HG02759 (cell line): ENCODE measurements at regions not wholly inside any gene's neighbourhood (a gene's known extent, or its start where the extent isn't known, plus 50 kb on each side); places are given as distances from the start of the nearest gene placed in this dataset.
"Not testable (repeated sequence)": the region's sequence is repeated elsewhere in the genome, so short reads cannot be mapped to it uniquely, and the experiment has no call there.

Experiments
- ATAC-seq: cut with Tn5 transposase; IDR thresholded peaks from one replicate; pipeline ENCODE4 v1.9.1; 2021; ENCODE audit warnings: mild to moderate bottlenecking, moderate library complexity; ENCODE audit not compliant: unreplicated experiment

DNA sequence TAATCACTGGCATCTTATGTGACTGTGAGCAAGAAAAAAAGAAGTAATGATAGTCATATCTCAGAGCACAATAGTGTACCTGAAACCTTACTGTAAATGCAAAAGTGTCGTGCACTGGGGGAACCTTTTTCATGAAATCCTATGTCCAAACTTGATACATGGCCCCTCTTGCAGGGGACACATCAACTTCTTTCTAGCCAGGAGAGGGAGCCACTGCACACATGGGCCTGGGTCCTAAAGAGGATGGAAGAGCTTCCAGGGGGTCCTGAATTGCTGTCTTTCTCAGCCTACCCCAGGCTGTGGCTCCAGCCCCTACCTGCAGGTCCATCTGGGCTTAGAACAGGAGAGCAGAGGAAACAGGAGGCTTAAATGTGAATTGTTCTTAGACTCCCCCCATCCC is 165.7 kb downstream of the SOD2 start:
- ATAC-seq = no peak

DNA sequence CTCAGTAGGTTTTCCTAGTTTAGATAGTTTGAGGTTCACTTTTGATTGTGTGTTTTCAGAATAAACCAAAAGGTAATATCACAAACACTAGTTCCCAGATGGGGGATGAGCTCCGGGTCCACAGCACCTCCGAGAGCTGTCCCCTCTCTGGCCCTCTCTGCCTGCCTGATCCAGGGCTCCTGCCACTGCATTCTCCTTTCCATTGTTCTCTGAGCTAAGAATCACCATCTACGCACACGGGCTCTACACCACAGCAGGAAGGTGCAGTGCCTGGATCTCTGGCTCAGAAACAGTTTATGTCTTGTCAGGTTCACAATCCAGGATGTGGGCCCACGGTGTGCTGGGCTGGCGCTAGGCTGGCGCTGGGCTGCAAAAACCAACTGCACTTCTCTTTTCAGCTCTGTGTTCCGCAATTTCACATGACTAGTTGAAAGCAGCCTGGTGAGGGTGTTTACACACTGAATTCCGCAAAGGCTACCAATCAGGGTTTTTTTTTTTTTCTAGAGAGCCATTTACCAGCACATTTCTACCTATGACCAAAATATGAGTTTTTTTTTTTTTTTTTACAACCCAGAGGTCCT is 167.5 kb downstream of the SOD2 start:
- ATAC-seq = no peak

DNA sequence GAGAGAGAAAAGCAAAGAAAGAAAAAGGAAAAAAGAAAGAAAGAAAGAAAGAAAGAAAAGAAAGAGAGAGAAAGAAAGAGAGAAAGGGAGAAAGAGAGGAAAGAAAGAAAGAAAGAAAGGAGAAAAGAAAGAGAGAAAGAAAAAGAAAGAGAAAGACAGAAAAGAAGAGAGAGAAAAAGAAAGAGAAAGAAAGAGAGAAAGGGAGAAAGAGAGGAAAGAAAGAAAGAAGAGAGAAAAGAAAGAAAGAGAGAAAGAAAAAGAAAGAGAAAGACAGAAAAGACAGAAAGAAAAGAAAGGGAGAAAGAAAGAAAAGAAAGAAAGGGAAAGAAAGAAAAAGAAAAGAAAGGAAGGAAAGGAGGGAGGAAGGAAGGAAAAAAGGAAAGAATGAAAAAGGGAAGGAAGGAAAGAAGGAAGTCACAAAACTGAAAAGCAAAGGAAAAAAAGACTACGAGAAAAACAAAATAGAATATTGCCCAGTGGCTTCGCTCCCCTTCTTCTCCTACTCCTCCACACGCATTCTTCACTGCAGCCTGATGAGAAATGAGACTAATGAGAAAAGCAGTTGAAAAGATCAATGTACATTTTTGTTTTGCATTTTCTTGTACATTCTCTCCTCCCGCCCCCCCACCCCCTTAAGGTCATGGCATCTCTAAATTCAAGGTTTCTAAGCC is 170.0 kb downstream of the SOD2 start:
- no peak for ATAC-seq

DNA sequence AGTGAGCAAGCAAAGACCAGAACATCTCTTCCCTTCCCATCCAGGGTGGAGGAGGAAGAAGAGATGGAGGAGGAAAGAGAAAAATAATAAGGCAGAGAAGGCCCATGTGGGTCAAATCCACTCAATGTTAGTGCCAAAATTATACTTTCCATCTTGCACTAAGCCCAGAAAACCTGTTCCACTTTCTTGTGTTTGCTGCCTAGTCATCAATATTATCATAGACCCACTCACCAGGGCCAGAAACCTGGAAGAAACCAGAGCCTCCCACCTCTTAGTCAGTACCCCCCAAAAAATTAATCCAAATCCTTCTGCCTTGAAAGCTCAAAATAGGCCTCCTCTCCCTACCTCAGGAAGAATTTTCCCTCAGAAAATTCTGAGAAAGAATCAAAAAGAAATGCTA is 171.1 kb downstream of the SOD2 start:
- ATAC-seq = no peak

DNA sequence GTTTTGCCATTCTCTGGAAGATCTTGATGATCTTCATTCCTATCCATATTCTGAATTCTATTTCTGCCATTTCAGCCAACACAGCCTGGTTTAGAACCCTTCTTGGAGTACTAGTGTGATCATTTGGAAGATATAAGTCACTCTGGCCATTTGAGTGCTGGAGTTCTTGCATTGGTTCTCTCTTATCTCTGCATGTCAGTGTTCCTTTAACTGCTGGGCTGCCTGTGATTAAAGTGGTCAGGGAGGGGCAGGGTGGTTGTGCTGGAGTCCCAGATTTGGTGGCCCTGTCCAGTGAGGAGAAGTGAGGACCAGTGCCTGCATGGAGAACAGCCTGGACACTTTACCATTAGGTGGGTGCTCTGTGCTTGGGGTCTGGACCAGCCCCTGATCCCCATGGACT is 173.0 kb downstream of the SOD2 start:
- ATAC-seq = no peak

DNA sequence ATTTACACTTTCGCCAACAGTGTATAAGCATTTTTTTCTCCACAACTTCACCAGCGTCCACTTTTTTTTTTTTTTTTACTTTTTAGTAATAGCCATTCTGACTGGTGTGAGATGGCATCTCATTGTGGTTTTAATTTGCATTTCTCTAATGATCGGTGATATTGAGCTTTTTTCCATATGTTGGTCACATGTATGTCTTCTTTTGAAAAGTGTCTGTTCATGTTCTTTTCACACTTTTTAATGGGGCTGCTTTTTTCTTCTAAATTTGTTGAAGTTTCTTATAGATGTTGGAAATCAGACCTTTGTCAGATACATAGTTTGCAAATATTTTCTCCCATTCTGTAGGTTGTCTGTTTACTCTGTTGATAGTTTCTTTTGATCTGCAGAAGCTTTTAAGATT is 177.2 kb downstream of the SOD2 start:
- not testable (repeated sequence) for ATAC-seq

DNA sequence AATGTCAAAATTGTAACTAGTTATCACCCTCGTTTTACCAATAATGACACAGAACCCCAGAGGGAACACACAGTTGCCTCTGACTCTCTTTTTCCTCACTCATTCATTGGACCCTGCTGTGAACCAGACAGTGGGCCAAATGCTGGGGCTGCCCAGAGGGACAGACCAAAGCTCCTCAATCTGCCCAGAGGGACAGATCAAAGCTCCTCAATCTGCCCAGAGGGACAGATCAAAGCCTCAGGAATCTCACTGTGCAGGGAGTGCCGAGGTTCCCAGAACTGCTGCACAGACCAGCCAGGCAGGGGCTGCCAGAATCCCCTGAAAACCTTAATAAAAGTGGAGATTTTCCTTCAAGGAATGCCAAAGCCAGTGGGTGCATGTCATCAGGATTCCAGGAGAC is 179.1 kb downstream of the SOD2 start:
- ATAC-seq = no peak

DNA sequence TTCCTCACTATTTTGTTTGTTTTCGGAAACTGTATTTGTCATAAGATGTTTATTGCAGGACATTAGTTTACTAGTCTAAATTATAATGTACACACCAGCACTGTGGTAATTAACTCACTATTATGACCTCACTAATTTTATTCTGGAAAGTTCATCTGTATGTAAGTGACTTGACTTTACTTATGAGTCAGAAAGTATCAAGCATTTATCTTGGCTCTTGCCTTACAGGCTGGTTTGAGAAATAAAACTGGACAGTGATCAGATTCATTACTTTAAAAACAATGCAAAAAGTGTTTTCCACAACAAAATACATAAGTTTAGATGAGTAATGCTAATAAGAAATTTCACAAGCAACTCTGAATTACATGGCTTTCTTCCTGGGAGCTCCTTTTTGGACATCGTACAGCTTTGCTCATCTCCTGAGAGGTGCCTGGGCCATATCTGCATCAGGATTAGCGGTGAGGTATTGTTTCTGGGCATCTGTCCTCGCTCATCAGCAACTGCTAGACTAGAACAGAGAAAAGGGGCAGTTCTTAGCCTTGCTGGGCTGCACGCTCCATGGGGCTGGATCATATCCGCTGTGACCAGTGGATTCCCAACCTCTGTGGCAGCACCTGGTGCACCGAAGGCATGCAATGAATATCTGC is 179.8 kb downstream of the SOD2 start:
- ATAC-seq = no peak

DNA sequence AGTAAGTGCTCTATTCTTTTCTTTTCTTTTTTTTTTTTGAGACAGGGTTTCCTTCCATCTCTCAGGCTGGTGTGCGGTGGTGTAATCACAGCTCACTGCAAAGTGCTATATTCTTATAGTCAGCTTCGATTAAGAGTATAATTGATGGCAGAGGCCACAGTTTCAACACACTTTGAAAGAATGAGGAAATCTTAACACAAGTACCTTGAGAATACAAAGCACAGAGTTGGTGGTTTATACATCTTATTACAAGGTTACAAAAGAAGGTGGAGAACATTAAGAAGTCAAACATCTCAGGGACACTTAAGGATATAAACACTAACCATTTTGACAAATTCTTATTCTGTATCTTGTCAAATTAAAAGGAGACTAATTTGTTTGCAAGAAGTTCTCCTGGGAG is 180.5 kb downstream of the SOD2 start:
- ATAC-seq = no peak

DNA sequence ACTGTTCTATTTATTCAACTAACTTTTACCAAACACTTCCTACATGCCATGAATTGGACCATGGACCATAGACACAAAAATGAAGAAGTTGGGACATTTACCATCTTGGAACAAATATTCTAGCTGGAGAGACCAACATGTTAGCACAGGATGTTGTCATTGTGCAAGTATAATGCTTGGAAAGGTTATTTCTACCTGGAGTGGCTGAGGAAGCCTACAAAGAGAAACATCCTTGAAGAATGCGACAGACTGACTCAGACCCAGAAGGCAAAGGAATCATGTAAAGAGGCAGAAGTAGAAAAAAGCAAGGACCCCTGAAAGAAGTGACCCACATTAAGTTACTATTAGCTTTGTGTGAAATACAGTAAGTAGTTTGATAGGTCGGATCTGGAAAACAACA is 180.9 kb downstream of the SOD2 start:
- ATAC-seq = no peak

DNA sequence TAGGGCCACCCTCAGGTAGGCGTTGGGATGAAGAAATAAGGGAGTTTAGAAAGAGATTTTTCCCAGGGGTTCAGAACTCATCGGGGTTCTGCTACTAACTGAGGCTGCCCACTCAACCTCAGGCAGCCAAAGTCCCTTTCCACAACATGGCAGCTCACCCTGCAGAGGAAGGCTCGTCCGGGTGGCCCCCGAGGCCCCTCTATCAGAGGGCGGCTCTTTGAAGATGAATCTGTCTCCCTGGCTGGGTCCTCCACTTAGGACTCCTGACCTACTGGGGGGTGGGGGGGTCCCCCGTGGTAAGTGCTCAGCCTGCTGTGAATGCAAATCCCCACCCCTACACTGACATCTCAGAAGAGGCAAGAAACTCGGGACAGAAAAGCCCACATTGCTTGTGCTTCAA is 182.9 kb downstream of the SOD2 start:
- no peak for ATAC-seq

DNA sequence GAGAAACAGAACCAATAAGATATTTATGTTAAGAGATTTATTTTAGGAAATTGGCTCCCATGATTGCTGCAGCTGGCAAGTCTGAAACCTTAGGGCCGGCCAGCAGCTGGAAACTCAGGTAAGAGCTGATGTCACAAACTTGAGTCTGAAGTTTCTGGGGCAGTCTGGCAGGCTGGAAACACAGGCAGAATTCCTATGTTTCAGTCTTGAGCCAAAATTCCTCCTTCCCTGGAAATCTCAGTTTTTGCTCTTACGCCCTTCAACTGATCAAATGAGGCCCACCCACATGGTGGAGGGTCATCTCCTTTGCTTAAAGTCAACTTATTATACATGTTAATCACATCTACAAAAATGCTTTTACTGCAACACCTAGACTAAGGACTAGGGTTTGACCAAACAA is 184.1 kb downstream of the SOD2 start:
- no peak for ATAC-seq

DNA sequence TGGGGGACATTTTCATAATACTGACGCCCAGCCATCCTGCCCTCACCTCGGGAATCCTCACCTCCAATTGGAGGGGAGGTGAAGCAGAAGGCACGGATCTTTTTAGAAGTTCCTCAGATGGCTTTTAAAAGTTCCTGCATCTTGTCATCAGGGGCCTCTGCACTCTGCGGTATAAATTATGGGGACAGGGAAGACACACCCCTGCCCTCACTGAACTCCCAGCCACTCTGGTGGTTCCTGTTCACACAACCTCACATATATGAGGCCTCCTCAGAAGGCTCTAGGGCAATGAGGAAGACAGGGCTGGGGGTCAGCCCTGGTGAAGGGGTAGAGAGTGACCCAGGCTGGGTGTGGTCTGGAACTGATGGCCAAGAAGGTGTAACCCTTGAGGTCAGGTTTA is 187.0 kb downstream of the SOD2 start:
- no peak for ATAC-seq

DNA sequence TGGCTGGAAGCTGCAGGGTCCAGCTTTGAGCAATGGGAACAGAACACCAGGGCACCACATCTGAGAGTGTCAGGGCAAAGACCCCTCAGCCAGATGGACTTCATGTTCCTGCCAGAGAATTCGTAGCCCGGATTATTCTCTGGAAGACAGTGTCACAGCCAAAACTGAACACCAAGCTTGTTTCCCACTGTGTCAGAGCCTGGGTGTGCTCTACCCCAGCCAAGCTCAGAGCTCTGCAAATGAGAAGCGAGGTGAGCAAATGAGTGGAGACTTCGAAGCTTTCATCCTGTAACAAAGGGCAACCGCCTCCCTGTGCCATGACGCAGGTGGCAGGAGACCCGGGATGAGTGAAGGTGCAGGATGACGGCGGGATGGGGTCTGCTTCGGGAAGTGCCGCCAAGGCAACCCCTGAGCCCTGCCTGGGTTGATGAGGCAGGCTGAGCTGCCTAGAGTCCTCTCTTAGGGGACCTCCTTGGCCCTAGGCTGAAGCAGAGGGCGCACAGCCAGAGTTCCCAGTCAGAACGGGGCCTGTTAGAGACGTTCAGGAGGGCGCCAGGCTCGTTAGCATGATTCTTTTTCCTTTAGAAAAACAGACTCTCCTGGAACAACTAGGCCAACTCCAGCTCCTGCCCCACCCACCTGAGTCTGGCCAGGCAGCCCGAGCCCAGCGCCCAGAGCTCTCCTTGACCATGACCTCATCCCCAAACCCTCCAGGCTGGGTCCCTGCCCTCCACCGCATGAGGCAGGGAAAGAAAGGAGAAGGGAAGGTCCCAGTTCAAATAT is 187.7 kb downstream of the SOD2 start:
- no peak for ATAC-seq

DNA sequence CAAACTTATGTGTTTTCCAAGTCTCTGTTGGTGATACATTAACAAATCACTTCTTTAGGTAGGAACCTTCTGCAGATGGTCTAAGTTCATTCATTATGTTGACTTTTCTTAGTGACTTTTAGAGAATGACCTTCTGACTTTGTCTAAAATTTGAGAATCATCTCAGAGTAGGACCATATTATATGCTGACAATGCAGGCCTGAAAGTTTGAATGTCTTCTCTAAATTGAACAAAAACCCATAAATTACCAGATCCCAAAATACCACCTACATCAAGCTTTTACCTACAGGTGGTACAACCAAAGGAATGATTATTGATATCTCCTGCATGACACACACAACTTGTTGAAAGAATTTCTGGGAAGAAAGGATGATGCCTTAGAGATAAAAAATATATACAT is 191.5 kb downstream of the SOD2 start:
- ATAC-seq = no peak

DNA sequence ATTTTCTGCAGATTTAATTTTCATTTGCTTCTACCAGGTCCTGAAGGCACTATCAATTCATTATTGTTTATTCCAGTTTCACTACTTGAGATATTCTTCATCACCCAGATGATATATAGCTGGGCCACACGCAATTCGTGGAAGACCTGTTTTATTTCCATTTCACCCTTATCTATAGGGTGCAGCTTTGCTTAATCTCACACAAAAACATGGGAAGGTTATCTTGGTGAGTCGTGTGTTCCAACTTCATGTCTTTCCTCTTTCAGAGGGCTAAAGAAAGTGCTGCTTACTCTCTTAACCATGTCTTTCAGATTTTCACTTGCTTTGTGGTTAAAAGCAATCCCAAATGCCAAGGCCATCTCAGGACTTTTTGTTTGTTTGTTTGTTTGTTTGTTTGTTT is 194.0 kb downstream of the SOD2 start:
- ATAC-seq = no peak

DNA sequence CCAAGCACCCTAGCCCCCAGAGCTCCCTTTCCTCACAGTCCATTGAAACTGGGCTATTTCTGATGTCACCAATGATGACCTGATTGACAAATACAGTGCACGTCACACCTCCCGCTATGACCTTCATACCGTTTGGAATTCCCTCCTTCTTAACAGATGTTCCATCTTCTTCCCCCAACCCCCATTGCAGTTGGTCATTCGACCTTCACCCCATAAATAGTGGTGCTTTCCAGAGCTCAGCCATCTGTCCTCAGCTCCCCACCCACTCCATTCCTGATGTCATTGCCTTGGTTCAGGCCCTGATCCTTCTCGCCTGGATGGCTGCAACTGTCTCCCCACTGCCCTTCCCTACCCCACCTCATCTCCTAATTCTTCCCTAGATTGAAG is 198.5 kb downstream of the SOD2 start:
- no peak for ATAC-seq

DNA sequence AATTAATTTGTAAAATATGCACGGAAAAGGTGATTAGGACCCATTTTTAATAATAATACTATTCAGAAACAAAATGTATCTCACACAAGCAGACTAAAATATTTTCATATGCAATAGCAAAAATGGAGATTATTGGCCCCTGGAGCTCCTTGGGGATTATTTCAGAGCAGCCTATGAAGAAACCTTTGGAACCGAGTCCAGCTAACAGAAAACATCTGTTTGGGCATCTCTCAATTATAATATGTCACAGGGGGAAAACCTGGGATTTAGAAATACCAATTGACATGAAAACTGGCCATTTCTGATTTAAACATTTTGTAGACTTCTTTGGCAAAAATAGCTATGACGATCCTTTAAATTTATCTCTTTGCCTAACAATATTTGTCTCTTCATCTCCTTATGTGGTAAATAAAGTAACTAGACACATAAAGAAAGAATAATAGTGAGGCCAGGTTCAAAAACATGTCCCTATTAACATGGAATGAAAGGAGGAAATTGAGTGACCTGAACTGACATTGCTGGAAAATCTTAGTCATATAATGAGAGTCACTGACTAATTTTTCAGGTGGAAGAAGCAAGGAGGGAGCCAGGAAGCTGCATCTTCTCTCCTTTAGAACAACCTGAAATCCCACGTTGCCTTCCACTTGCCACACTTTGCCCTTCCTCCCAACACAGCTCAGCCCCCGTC is 199.0 kb downstream of the SOD2 start:
- no peak for ATAC-seq

DNA sequence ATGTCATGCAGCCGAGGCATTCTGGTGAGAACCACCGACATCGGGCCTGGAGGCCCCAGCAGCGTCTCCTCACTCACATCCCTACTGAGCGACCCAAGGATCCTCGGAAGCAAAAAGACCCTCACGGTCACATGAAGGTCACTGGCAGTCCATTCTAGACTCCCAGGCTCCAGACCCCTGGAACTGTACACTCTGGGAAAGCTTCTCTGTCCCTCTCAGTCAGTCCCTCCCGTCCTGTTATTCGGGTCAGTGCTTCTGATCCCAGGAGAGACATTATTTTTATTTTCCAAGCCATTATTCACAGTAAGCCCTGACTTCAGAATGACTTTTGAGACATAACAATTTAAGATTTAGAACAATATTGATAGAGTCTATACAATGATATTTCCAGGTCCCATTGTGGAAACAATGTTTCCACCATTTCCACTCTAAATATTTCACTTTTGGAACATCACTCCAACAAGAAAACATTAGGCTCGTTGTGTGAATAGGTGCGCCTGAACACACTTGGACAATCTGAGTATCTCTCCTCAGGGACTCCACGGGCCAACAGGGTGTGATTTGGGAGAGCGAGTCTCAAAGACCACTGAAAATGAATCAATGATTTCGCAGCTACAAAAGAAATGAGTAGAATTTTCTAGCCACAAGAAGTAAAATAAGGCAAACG is 199.7 kb downstream of the SOD2 start:
- no peak for ATAC-seq

DNA sequence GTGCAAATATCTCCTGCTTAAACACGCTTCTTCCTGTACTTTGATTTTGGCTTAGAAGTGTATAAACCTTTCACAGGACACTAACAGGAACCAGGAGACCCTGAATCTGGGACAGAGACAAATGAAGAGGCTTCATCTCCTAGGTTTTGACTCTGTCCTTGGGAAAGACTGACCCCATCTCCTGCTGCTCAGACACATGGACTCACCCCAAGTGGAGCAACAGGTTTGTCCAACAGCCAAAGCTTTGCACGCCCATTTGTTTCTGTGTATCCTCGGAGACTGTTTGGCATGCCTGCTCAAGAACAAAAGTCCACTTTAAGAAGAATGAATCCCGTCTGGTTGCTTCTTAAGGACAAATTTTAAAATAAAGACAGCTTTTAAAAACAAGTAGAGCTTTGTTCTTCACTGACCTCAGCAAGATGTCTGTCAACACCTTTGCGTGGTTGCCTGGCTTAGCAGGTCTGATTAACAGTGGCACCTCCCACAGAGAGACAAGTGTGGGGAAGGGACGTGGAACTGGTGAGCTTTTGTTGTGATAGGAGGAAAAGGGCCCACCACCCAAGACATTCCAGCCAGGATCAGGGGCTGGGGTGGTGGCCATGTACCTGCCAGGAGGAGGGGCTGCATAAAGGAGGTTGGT is 202.6 kb downstream of the SOD2 start:
- ATAC-seq = no peak
